Amniotic stem cell (primary cell): ENCODE measurements at regions not wholly inside any gene's neighbourhood (a gene's known extent, or its start where the extent isn't known, plus 50 kb on each side); places are given as distances from the start of the nearest gene placed in this dataset.
A peak's percentile ranks its signal among the peaks of the same experiment; 100 is the strongest.
"Not testable (repeated sequence)": the region's sequence is repeated elsewhere in the genome, so short reads cannot be mapped to it uniquely, and the experiment has no call there.

Experiments used
- DNase-seq: peaks from one replicate; lab custom pipeline; 2025; lab: John Stamatoyannopoulos, UW

DNA sequence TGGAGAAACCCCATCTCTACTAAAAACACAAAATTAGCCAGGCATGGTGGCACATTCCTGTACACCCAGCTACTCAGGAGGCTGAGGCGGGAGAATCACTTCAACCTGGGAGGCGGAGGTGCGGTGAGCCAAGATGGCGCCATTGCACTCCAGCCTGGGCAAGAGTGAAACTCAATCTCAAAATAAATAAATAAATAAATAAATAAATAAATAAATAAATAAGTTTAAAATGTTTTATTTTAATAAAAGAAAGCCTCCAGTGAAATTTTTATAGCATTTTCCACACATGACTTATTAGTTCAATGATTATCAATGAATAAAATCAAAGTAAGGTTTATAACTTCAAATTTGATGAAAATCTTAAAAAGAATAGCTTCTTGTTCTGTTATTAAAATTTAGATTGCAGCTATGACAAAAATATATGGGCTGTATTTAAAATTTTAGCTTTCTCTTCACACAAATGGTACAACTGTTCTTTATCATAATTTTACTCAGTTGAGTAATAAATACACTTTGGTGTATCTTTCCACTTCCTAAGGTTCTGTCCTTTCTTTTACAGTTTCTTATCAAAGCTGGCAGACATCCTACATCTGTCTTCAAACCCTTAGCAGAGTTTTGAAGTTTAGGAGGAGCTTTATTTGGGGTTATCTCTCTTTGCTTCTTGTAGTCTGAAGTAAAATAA lies 78.4 kb upstream of the ZSWIM2 start:
- DNase-seq = no peak

DNA sequence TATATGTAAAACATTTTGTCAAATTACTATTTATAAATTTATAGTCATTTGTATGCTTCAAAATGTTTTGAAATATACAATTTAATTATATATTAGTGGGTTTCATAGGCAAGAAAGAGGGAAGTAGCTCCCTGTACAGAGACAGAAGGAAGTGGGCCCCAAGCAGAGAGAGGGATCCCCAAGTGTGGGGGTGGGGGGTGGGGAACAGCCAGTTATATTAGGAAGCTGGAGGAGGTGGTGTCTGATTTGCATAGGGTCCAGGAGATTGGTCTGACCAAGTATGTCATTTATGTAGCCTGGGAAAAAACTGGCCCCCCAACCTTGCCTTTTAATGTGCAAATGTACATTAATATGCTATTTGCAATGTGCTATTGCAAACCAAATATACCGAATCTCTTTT lies 76.5 kb upstream of the ZSWIM2 start:
- no peak for DNase-seq

DNA sequence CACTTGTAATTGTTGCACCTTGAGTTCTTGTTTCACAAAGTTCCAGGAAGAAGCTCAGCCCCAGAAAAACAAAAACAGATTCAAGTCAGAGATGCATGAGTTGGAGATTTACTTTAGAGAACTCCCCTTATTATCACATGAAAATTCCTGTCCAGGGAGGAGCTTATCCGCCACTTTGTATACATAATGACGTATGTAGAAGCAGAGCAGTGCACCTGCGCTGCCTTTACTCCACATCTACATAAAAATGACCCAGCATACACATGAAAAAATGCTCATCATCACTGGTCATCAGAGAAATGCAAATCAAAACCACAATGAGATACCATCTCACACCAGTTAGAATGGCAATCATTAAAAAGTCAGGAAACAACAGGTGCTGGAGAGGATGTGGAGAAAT lies 73.3 kb upstream of the ZSWIM2 start:
- not testable (repeated sequence) for DNase-seq

DNA sequence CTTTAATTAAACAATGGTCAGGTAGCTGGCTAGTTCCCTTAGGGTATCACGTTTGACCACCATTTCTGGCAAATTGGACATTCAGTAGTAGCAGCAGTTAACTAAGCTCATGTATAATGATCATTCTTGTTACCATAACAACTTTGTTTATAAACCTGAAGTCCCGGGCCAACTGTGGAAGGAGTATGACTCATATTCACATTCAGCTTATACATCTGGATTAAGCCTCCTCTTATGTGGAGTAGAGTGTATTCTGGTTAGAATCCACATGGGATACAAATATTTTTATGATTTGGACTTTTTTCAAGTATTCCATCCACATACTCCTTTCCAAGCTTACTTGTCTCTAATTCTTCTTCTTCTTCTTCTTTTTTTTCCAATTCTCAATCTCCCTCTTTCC lies 70.3 kb upstream of the ZSWIM2 start:
- peak; percentile 48 for DNase-seq

DNA sequence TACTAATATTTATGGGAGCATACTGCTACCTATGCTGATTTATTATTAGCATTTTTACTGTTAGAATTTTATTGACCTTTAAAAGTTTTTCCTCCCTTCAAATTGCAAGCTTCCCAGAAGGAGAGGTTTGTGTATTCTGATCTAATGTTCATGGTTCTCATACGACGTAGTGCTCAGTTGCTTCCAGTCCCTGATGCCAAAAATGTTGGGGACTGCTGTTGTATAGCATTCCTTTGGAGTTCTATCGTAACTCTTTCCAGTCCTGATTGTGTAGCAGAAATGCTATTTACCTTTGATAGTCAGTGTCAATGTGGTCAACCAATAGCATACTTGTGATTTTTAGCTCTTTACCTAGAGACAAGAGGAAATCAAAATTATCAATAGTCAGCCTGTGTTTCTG lies 69.5 kb upstream of the ZSWIM2 start:
- DNase-seq = no peak

DNA sequence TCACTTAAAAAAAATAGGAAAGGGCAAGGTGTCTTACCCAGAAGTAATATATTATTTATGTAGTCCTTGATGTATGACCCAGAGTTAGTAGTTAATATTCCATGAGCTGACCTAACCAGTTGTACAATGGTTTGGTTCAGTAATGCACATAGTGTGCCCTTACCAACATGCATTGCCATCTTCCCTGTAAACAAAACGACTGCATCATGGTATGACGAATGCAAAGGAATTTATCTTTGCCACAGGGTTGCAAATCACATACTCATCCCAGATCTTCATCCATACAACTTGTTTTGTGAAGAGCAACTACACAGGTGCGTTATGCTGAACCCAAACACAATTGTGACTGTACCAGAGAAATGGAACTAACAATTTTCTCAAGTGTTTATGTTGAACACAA lies 68.9 kb upstream of the ZSWIM2 start:
- DNase-seq = no peak

DNA sequence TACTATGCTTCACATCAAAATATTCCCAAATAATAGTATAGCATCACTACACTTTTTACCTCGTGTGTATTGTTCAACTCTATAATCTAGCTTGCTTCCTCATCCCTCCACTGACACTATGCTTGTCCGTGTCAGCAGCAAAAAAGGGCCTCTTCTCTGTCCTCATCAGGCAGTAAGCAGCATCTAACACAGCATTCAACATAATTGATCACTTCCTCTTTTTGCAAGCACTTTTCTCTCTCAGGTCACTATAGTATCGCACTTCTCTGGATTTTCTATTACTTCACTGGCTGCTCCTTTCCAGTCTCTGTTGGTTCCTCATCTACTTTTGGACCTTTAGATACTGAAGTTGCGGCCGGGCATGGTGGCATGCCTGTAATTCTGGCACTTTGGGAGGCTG lies 64.9 kb upstream of the ZSWIM2 start:
- DNase-seq = no peak

DNA sequence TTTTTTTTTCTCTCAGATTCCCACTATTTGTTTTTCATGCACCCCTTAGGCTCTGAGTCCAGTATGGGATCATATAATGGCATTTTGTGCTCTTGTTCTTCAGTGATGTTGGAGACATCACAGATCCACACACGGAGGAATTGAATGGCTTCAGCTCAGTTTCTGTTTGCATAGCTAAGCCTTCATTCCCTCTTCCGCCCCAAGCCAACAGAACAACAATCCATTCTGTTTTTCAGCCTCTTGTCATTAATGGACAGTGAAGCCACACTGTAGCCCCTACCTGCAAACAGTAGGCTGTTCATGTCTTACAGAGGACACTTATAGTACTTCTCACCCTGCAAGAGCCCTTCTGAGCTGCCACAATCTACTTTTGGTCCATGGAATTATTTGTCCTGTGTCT lies 64.0 kb upstream of the ZSWIM2 start:
- no peak for DNase-seq

DNA sequence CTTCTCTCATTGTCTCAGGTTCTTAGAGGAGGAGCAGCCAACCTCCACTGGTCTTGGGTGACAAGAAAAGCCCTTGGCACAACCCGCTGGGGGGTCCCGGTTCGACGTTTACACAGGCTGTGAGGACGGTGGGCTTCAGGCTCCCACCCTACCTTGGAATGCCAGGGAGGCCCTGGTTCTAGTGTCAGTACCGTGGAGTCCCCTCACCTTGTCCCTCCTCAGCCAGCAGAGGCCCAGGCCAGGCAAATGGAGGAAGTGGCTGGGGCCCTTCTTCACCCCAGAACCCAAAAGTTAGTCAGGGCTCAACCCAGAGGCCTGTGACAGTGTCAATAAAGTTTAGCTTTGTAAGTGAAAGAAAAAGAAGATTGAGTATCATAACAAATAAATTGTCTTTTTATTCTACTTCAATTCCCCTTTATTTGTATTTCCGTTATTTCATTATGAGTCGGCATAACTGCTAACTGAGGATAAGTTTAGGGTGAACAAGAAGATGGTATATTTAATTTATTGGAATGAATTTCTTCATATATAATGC lies 62.6 kb upstream of the ZSWIM2 start:
- DNase-seq = no peak

DNA sequence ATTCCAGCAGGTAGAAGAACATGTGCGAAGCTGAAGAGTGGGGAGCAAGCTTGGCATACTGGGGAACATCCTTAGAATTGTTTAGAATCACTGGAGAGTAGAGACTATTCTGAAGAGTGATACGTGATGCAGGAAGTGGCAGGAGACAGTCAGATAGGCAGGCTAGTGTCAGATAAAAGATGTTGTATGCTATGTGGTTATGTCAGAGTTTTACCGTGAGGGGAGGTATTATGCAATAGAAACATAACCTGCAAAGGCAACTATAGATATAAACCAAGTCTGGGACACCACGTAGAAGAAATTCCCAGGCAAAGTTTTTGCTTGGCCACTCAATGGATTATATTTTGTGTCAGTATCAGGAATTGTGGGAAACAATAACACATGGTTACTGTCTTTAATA lies 62.0 kb upstream of the ZSWIM2 start:
- DNase-seq = no peak

DNA sequence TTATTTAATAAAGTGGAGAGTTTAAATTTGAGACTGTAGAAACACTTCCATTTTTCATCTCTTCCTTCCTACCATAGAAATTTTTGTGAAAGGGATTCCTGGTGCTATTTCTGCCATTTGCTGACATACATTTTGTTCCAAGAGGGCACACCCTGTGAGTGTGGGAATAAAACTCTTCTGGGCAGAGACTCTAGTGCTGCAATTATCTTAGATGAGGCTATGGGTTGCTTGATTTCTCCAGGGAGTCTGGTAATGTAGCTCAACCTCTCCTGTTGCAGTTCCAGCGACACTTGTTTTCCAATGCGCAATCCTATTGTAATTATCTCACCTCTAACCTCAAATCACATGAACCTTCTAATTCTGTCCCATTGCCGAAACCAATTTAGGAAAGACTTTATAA lies 60.1 kb upstream of the ZSWIM2 start:
- no peak for DNase-seq

DNA sequence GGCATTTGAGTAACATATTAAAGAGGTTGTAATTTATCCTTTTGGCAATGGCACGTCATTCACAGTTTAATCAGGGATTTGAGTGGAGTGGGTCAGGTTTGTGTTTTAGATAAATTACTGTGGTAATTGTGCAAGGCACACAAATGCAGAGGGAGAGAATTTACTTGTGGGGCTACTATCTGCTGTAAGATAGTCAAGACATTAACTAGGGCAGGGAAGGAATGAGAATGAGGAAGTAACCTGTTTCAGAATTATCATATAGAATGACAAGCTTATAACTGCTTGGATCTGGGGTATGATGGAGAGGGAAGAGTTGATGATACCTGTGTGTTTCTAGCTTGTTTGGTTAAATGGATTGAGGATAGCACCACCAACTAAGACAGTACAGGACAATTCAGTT lies 58.9 kb upstream of the ZSWIM2 start:
- DNase-seq = no peak

DNA sequence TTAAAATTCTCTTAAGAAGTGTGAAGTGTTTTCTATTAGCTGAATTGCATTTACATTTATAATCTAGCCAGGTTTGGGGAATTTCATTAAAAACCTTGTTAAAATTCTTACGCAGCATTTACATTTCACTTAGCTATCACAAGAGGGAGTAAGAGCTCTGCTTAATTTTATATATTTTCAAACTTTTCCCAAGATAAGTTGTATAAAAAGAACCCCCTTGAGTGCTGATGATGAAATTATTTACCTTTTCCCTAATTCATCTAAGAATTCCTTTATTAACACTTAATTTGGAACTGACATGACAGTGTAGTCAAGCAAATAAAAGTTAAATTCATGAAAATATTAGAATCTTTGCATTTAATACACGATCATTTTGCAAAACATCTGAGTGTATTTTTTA lies 54.2 kb upstream of the ZSWIM2 start:
- no peak for DNase-seq
